ENCODE measurements at regions not wholly inside any gene's neighbourhood (a gene's known extent, or its start where the extent isn't known, plus 50 kb on each side); places are given as distances from the start of the nearest gene placed in this dataset.

GRCh38 chr5:104199771-104200170, 637.2 kb upstream of the NUDT12 start:
- H3K4me3 ChIP-seq (replicated peaks in 1 of 2; ENCODE audit: low read depth in 1 of 2, low read length in 2 of 2): no peak overlapping the region
- H3K4me2 ChIP-seq (ENCODE audit: low read length): no peak overlapping the region
- POLR2A ChIA-PET: no interaction called here
- no peak overlapping the region for H3K9ac ChIP-seq (ENCODE audit: low read length)
- no peak for TF ChIP-seq EGR1 (IDR thresholded peaks at IDR 0.05; ENCODE audit: low read depth)
- no peak for TF ChIP-seq EZH2 (IDR thresholded peaks at IDR 0.05)
- no peak for TF ChIP-seq SP1 (IDR thresholded peaks at IDR 0.05; ENCODE audit: low read depth)
- TF ChIP-seq ZBTB33 (IDR thresholded peaks at IDR 0.05; ENCODE audit: extremely low read depth, insufficient replicate concordance, low read length): no peak
- no peak for TF ChIP-seq ZFX (IDR thresholded peaks at IDR 0.05)
- no peak for TF ChIP-seq ZNF274 (IDR thresholded peaks at IDR 0.05; ENCODE audit: low read depth, low read length)
- TF ChIP-seq YY1 (IDR thresholded peaks at IDR 0.05; ENCODE audit: extremely low read depth, insufficient replicate concordance, low read depth, low read length): no peak
- TF ChIP-seq FOSL1 (IDR thresholded peaks at IDR 0.05; ENCODE audit: low read depth): no peak
- TF ChIP-seq REST (IDR thresholded peaks at IDR 0.05; ENCODE audit: low read depth): no peak
- no peak for TF ChIP-seq ATF3 (IDR thresholded peaks at IDR 0.05)
- no peak for TF ChIP-seq SIN3A (IDR thresholded peaks at IDR 0.05; ENCODE audit: low read depth)
- TF ChIP-seq RAD21 (IDR thresholded peaks at IDR 0.05; ENCODE audit: low read depth): no peak
- no peak for TF ChIP-seq MAX (IDR thresholded peaks at IDR 0.05)
- no peak for TF ChIP-seq TCF7L2 (IDR thresholded peaks at IDR 0.05; ENCODE audit: borderline replicate concordance, extremely low read depth, insufficient read depth, insufficient read length)
- no peak for TF ChIP-seq POLR2AphosphoS5 (IDR thresholded peaks at IDR 0.05; ENCODE audit: low read depth, low read length)
- H3K9me2 ChIP-seq (ENCODE audit: insufficient read depth): no peaks in the 10 kb centered on the region
- CTCF ChIA-PET: no interaction called here
- H3K9me3 ChIP-seq (ENCODE audit: control insufficient read depth in 1 of 2, insufficient read depth in 1 of 2, low read depth in 1 of 2, low read length in 2 of 2): no peaks in the 10 kb centered on the region
- H4K20me1 ChIP-seq (ENCODE audit: insufficient read depth): no peaks in the 10 kb centered on the region
- no peaks in the 10 kb centered on the region; the same call in 1 of the 2 replicates for H3K79me2 ChIP-seq (ENCODE audit: insufficient read depth, low read length)
- no peaks in the 10 kb centered on the region for H3K27me3 ChIP-seq (ENCODE audit: insufficient read depth, low read length)
- no peak for DNase-seq (ENCODE audit: low read depth, low spot score)
- BruUV-seq (replicated peaks): no TSS peak
- no peaks in the 10 kb centered on the region for H3K4me1 ChIP-seq (ENCODE audit: control insufficient read depth in 1 of 2, insufficient read depth in 2 of 2, low read length in 2 of 2)
- no peak overlapping the region for H3K27ac ChIP-seq (ENCODE audit: low read depth, low read length)
- intact Hi-C loops (cut with micrococcal nuclease): no loop called here
- RAD21 ChIA-PET (ENCODE audit: low non-redundant PET in 1 of 2, low total read pairs in 2 of 2, uncharacterized antibody in 2 of 2, unreplicated experiment in 2 of 2): no interaction called here
- no peak overlapping the region for H2AFZ ChIP-seq (ENCODE audit: low read depth, low read length, poor library complexity, severe bottlenecking)
- no peak for ATAC-seq
- H3K36me3 ChIP-seq (ENCODE audit: control insufficient read depth in 1 of 2, insufficient read depth in 2 of 2, low read length in 2 of 2): no peaks in the 10 kb centered on the region

Data from HCT116 (cell line).